ENCODE measurements at regions not wholly inside any gene's neighbourhood (a gene's known extent, or its start where the extent isn't known, plus 50 kb on each side); places are given as distances from the start of the nearest gene placed in this dataset.
A peak's percentile ranks its signal among the peaks of the same experiment; 100 is the strongest.

GRCh38 chr17:77381731-77382130 is 241.0 kb downstream of the SEC14L1 start:
- DNase-seq: no peak

- DNase-seq: no peak
These were observed 241.7 kb downstream of the SEC14L1 start for GRCh38 chr17:77382356-77382911.

- DNase-seq: no peak
These were observed 242.3 kb downstream of the SEC14L1 start for GRCh38 chr17:77382966-77383612.

- peak; percentile 43 for DNase-seq
These were observed 243.1 kb downstream of the SEC14L1 start for GRCh38 chr17:77383613-77384608.

- DNase-seq: no peak
These were observed 245.2 kb downstream of the SEC14L1 start for GRCh38 chr17:77385750-77386501.

- no peak for DNase-seq
These were observed 245.9 kb downstream of the SEC14L1 start for GRCh38 chr17:77386502-77387192.

- no peak for DNase-seq
These were observed 247.1 kb downstream of the SEC14L1 start for GRCh38 chr17:77387891-77388290.

- no peak for DNase-seq
These were observed 247.9 kb downstream of the SEC14L1 start for GRCh38 chr17:77388384-77389306.

- no peak for DNase-seq
These were observed 250.1 kb downstream of the SEC14L1 start for GRCh38 chr17:77390870-77391269.

- DNase-seq: no peak
These were observed 251.1 kb downstream of the SEC14L1 start for GRCh38 chr17:77391668-77392375.

GRCh38 chr17:77392376-77393273 is 251.9 kb downstream of the SEC14L1 start:
- no peak for DNase-seq

- DNase-seq: no peak
These were observed 252.5 kb downstream of the SEC14L1 start for GRCh38 chr17:77393274-77393600.

GRCh38 chr17:77393867-77394539 is 253.2 kb downstream of the SEC14L1 start:
- DNase-seq: no peak

- peak; percentile 23 for DNase-seq
These were observed 253.9 kb downstream of the SEC14L1 start for GRCh38 chr17:77394540-77395295.

- no peak for DNase-seq
These were observed 254.8 kb downstream of the SEC14L1 start for GRCh38 chr17:77395501-77396048.

GRCh38 chr17:77396610-77397009 is 255.8 kb downstream of the SEC14L1 start:
- no peak for DNase-seq

- DNase-seq: no peak
These were observed 257.5 kb downstream of the SEC14L1 start for GRCh38 chr17:77398274-77398673.

Measured in NCI-H2029 (cell line).